Uterus (tissue), 2 donors: ENCODE measurements at regions not wholly inside any gene's neighbourhood (a gene's known extent, or its start where the extent isn't known, plus 50 kb on each side); places are given as distances from the start of the nearest gene placed in this dataset.

Source experiments
- POLR2A ChIP-seq, 2 donors: fragments of 450-650 bp; IDR thresholded peaks; one replicate each; pipeline ENCODE4 v1.6.1; 2016; ENCODE audit warnings: antibody characterized with exemption in 2 of 2, mild to moderate bottlenecking in 1 of 2, moderate library complexity in 1 of 2
- TF ChIP-seq, protein P1 (sequence below), 4 experiments: fragments of 200-600 bp in 2 of 4; fragments of 450-650 bp in 2 of 4; sonication (generic) in 2 of 4; IDR thresholded peaks; one replicate each; pipeline ENCODE4 v1.5.1; 2016 to 2019; ENCODE audit warnings: antibody characterized with exemption in 4 of 4, mild to moderate bottlenecking in 2 of 4, moderate library complexity in 1 of 4

DNA sequence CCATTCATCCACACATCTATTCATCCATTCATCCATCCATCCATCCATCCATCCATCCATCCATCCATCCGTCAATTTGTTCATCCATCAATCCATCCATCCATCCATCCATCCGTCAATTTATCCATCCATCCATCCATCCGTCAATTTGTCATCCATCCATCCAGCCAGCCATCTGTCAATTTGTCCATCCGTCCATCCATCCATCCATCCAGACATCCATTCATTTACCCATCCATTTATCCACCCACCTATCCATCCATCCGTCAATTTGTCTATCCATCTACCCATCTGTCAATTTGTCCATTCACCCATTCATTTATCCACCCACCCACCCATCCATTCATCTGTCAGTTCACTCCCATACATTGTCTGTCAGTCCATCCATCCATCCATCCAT lies 209.5 kb upstream of the ZNF536 start:
- TF ChIP-seq, protein P1, sequence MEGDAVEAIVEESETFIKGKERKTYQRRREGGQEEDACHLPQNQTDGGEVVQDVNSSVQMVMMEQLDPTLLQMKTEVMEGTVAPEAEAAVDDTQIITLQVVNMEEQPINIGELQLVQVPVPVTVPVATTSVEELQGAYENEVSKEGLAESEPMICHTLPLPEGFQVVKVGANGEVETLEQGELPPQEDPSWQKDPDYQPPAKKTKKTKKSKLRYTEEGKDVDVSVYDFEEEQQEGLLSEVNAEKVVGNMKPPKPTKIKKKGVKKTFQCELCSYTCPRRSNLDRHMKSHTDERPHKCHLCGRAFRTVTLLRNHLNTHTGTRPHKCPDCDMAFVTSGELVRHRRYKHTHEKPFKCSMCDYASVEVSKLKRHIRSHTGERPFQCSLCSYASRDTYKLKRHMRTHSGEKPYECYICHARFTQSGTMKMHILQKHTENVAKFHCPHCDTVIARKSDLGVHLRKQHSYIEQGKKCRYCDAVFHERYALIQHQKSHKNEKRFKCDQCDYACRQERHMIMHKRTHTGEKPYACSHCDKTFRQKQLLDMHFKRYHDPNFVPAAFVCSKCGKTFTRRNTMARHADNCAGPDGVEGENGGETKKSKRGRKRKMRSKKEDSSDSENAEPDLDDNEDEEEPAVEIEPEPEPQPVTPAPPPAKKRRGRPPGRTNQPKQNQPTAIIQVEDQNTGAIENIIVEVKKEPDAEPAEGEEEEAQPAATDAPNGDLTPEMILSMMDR (IDR thresholded peaks at IDR 0.05): no peak
- TF ChIP-seq POLR2A (IDR thresholded peaks at IDR 0.05): no peak
